GM21825 (cell line): ENCODE measurements at regions not wholly inside any gene's neighbourhood (a gene's known extent, or its start where the extent isn't known, plus 50 kb on each side); places are given as distances from the start of the nearest gene placed in this dataset.
"Not testable (repeated sequence)": the region's sequence is repeated elsewhere in the genome, so short reads cannot be mapped to it uniquely, and the experiment has no call there.

Experiments used
- ATAC-seq: cut with Tn5 transposase; IDR thresholded peaks from one replicate; pipeline ENCODE4 v1.9.1; 2021; ENCODE audit warnings: mild to moderate bottlenecking, moderate library complexity; ENCODE audit not compliant: unreplicated experiment

DNA sequence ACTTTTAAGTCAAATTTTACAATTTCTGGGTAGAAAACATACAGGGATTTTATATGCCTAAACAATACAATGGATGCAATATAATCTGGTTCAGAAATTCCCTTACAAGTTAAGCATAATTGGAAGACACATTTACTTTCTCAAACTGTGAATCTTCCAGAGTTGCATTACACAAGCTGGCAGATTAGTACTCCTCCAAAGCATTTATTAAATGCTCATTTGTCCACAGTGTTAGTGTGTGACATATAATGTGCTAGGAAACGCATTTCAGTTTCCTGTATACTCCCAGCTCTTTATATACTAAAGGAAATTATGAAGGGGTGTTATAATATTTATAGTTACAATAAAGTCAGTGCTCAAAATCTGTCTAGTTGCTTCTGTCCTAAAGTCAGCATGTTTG is 239.0 kb upstream of the FIGN start:
- no peak for ATAC-seq

DNA sequence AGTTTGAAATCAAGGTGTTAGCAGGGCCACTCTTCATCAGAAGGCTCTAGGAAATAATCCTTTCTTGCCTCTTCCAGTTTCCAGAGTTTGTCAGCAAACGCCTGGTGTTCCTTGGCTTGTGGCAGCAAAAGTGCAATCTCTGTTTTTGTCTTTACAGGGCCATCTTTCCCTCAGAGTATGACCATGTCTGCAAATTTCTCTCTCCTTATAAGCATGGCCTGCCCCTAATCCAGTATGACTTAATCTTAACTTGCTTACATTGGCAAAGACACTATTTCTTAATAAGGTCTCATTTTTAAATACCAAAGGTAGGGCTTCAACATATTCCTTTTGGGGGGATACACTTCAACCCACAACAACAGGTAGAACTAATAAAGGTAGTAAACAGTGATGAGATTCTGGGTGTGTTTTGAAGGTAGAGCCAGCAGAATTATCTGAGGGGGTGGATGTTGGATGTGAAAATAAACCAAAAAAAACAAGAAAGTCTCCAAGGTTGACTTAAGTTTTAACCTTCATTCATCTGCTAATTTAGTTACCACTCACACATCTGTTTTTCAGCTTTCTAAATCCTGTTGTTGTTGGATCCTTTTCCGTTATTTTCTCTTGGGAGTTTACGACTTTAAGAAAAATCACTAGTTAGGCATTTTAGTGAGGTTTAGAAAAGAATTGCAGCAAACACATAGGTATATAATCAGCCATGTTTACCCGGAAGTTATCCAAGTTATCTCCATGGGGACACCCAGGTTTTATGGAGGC is 234.4 kb upstream of the FIGN start:
- ATAC-seq = no peak

DNA sequence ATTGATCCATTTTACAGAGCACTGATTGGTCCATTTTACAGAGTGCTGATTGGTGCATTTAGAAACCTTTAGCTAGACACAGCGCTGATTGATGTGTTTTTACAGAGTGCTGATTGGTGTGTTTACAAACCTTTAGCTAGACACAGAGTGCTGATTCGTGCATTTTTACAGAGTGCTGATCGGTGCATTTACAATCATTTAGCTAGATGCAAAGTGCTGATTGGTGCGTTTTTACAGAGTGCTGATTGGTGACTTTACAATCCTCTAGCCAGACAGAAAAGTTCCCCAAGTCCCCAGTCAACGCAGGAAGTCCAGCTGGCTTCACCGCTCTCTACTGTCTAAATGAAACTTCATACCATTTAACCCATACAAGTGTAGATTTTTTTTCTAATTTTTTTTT is 228.5 kb upstream of the FIGN start:
- not testable (repeated sequence) for ATAC-seq

DNA sequence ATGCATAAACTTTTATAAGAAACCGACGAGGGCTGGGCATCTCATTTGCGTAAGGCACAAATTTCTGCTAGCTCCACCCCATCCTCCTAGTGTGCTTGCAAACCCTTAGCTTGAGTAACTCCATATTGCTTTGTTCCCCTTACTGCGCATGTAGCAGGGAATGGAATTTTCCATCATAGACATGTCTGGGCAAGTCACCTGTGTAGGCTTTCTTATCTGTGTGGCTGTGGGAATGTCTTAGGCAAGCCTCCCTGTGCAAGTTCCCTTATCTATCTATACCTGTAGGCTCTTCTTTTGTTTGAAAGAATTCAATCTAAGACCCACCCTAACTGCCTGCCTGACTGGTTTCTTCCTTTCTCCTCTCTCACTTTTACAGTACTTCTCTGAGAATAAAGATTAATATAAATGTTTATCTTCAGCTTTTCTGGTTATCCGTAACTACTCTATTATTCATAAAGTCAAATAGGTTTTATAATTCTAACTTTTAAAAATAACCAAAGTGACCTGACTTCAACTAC is 217.6 kb upstream of the FIGN start:
- ATAC-seq = no peak

DNA sequence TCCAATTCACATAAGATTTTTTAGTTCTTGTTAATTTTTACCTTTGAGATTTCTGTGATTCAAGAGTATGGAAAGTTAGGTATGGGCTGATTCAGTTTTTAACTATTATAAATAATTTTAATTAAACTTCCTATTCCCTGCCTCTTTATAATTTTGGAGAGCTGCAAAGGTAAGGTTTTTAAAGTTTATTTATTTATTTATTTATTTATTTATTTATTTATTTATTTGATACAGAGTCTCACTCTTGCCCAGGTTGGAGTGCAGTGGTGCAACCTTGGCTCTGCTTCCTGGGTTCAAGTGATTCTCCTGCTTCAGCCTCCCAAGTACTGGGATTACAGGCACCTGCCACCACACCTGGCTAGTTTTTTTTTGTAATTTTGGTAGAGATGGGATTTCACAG is 215.5 kb upstream of the FIGN start:
- no peak for ATAC-seq

DNA sequence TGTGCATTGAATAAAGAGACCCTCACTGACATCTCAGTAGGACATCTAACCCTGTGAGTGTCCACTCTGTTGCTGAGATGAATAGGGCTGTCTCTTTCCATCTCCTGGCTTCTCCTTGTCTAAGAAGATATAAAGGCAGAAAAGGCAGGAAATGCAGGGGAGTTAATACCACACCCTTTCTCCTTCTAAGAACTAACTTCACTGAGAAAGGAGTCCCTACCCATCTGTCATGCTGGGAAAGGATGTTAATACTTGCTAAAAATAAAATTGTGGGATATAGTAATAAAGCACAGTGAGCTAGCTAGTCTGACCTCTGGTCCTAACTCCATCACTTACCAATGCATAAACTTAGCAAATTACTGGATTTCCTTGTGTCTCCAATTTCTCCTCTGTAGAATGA is 213.9 kb upstream of the FIGN start:
- ATAC-seq = no peak

DNA sequence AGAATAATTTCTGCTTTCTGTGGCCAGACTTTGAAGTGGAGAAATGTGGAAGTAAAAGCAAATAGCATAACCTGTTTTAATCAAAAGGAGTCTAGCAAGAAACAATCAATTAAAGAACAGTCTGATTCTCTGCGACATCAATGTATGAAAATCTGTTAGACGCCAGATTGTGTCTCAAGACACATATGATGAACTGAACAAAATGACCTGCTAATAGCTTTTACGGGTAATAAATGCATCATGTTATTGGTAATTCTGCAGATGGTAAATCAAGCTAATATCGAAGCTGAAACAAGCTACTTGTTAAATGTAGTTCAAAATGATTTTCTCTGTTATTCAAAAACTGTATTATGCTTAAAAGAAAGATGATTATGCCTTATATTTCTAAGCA is 208.5 kb upstream of the FIGN start:
- no peak for ATAC-seq

DNA sequence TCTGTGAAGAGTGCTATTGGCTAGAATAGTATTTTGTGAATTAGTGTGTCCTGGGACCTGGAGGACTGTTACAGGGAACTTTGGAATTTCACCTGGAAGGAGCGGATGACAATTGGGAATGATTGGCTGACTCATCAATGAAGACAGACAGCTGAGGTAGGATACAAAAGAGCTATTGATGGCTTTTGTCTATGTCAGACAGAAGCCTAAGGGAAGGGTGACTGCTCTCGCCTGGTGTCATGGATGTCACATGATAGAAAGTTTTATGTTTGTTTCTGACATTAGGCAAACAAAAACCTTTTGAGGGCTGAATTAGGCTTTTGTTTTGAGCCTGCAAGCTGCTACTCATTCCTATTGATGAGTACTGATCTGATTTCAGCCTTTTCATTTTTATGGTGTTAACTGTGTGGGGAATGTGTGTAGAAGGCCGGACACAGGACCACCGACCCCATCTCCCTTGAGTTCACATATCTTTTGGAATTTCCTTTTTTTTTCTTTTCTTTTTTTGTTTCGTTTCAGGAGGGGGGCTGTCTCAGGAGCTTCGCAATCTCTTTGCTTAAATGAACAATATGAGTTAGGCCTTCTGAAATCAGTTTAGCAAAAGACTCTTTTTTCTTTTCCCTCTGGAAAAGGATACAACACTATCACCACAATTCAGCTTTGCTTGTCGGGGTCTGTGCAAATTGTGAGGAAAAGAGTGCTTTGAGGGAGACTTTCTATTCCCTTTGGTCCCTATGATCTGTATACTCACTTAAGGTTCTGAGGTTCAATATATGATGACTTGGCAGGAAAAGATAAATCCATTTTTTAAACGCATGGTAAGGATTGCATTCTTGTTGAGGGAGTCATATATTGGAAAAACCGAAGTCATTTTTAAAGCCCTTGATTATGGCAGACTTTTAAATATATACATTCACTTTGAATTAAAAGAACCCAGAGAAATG is 207.9 kb upstream of the FIGN start:
- ATAC-seq = no peak

DNA sequence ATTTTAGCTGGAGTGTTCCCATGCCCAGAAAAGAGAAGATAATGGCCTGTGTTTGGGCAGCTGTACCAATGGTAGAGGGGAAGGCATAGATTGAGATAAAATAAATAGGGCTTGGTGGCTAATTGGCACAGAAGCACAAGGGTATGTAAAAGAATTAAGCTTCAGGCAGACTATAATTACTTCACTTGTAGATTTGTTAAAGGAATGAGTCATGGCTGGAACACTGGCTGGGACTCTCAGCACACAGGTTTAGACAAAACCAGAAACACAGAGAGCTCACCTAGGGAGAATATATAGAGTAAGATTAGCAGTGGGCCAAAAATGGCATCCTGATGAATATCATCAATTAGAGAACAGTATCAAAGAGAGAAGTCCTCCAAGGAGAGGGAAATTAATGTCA is 198.3 kb upstream of the FIGN start:
- no peak for ATAC-seq

DNA sequence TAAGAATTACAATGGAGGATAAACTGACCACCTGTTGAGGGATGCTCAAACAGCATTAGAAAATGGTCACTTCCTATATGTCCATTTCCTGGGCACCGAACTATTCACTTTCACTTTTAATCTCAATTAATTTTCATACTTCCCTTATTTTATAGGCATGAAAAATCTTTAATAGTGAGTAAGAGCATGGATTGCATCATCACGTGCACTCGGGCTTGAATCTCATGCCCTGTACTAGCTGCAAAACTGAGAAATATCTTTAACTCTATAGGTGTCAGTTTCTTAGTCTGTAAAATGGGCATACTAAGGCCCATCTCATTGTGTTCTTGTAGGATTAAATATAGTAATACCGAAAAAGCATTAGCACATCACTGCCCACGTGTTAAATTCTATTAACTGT is 183.9 kb upstream of the FIGN start:
- no peak for ATAC-seq

DNA sequence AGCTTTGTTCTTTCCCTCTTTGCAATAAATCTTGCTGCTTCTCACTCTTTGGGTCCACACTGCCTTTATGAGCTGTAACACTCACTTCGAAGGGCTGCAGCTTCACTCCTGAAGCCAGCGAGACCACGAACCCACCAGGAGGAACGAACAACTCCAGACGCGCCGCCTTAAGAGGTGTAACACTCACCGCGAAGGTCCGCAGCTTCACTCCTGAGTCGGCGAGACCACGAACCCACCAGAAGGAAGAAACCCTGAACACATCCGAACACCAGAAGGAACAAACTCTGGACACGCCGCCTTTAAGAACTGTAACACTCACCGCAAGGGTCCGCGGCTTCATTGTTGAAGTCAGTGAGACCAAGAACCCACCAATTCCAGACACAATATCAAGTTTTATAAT is 178.7 kb upstream of the FIGN start:
- not testable (repeated sequence) for ATAC-seq

DNA sequence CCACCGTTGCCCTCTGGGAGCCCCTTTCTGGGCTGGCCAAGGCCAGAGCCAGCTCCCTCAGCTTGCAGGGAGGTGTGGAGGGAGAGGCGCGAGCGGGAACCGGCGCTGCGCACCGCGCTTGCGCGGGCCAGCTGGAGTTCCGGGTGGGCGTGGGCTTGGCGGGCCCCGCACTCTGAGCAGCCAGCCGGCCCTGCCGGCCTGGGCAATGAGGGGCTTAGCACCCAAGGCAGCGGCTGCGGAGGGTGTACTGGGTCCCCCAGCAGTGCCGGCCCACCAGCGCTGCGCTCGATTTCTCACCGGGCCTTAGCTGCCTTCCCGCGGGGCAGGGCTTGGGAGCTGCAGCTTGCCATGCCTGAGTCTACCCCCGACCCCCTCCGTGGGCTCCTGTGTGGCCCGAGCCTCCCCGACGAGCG is 177.7 kb upstream of the FIGN start:
- not testable (repeated sequence) for ATAC-seq

DNA sequence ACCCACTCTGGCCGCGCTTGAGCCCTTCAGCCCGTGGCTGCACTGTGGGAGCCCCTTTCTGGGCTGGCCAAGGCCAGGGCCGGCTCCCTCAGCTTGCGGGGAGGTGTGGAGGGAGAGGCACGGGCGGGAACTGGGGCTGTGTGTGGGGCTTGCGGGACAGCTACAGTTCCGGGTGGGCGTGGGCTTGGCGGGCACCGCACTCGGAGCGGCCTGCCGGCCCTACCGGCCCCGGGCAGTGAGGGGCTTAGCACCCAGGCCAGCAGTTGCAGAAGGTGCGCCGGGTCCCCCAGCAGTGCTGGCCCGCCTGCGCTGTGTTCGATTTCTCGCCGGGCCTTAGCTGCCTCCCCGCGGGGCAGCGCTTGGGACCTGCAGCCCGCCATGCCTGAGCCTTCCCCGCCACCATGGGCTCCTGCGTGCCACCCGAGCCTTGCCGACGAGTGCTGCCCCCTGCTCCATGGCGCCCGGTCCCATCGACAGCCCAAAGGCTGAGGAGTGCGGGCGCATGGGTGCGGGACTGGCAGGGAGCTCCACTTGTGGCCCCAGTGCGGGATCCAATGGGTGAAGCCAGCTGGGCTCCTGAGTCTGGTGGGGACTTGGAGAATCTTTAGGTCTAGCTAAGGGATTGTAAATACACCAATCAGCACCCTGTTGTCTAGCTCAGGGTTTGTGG is 173.7 kb upstream of the FIGN start:
- ATAC-seq = no peak

DNA sequence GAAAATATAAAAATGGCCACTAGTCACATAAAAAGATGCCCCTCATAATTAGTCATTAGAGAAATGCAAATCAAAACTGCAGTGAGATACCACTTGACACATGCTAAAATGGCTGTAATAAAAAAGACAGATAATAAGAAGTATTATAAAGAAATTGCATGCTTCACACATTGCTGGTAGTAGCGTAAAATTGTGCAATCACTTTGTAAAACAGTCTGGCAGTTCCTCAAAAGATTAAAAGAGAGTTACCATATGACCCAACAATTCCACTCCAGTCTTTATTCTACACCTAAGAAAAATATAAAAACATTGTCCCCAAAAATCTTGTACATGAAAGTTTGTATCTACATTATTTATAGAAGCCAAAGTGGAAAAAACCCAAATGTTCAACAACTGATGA is 170.6 kb upstream of the FIGN start:
- no peak for ATAC-seq

DNA sequence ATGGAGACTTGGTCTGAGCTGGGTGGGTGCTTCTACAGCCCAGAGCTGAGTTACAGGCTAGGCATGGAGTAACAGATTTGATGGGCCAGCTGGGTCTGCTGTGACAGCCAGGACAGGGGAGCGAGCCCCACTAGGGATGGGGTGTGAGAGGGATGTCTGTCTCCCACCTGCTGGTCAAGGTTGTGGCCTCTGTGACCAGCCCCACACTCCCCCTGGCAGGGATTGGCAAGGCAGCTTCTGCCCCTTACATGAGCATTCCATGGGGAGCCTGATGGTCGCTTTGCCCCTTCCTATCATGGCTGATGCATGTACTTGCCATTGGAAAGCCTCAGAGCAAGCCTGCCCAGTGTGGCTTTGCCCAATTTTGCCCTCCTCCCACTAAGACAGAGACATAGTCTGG is 162.0 kb upstream of the FIGN start:
- ATAC-seq = no peak

DNA sequence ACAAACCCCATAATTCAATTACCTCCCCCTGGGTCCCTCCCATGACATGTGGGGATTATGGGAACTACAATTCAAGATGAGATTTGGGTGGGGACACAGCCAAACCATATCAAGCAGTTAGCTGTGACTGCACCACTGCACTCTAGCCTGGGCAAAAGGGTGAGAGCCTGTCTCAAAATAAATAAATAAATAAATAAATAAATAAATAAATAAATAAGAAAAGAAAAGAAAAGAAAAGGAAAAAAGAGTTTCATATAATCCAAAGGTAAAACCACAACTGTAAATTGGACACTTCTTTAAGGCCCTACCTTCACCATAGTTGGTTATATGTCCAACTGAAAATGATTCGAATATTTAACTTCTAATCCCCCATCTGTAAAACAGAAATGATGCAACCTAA is 157.6 kb upstream of the FIGN start:
- ATAC-seq = not testable (repeated sequence)

DNA sequence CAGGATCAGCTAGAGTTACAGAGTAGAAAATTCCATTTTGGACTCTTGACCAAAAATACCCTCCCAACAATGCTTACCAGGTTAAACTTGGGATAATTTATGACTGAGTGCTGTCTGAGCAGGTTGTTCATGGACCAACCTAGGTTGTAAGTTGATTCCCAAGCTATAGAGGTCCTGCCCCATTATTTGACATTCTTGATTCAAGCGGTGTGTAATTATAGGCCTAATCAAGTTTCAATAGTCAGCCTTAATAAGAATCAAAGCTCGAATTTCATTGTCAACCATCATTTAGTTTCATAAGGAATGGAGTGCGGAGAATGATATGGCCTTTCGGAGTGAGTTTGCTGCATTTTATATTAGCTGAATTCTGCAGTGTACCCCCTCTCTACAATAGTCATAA is 152.8 kb upstream of the FIGN start:
- ATAC-seq = no peak

DNA sequence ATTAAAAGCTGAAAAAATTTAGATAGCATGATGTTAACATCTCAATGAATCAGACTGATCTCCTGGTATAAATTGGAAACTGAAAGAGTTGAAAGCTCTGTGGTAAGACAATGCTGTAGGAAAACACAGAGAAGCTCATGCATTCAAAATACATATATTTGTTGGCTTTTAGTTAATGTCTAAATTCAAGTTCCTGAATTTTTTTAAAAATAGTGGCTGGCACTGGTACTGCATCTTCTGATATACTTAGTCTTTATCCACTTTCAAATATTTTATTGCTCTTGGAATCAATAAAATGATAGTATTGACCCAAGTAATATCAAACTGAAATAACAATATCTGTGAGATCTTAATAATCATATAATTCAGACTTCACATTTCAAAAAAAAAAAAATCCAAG is 151.4 kb upstream of the FIGN start:
- no peak for ATAC-seq

DNA sequence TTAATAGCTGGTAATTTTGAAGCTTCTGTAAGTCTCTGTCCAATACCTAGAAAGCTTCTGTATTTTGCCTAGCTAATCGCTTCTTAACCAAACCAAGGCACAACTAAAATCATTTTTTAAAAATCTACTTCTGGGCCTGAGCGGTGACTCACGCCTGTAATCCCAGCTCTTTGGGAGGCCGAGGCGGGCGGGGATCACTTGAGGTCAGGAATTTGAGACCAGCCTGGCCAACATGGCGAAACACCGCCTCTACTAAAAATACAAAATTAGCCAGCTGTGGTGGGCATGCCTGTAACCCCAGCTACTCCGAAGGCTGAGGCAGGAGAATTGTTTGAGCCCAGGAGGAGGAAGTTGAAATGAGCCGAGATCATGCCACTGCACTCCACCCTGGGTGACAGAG is 148.6 kb upstream of the FIGN start:
- no peak for ATAC-seq

DNA sequence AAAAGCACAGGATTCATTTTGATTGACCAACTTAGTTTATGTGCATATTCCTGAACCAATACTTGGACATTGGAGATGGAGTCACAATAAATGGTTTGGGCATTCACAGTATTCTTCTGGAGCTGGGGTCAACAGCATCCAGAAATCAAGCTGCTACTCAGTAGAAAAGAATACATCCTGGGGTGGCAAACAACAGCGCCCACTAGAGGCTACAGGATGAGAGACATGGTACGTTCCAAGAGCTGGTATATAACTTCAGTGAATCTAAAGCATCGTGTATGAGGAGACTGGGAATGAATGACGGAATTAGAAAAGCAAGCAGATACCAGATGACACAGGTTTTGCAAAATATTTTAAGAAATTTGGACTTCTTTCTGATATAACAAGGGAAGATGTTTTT is 142.9 kb upstream of the FIGN start:
- peak; percentile 87 for ATAC-seq

DNA sequence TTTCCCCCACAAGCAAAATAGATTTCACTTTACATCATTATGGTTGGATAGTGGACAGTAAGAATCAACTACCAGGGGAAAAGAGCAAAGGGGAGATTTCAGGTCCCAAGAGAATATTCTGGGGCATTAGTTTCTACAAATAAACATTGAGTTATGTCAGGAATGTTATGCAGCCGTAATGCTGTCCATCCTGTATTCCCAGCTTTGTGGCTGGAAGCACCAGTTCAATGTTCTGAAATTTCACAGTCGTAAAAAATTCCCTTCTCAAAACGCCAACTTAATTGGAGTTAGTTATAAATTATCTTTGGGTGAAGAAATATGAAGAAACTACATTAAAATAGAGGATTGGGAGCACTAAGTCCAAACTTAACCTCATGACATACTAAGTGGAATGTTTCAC is 141.5 kb upstream of the FIGN start:
- ATAC-seq = no peak
